Neural cell (in vitro differentiated cells): ENCODE measurements at regions not wholly inside any gene's neighbourhood (a gene's known extent, or its start where the extent isn't known, plus 50 kb on each side); places are given as distances from the start of the nearest gene placed in this dataset.

Experiments
- EP300 ChIP-seq: fragments of 450-650 bp; conservative IDR thresholded peaks from 2 replicates; pipeline ENCODE4 v1.6.1; 2014; ENCODE audit warnings: antibody characterized with exemption, mild to moderate bottlenecking, moderate library complexity; ENCODE audit not compliant: poor library complexity, severe bottlenecking
- EZH2 ChIP-seq: fragments of 200-600, 300-800 bp; shearing (Covaris generic), sonication (generic); IDR thresholded peaks from 2 replicates; pipeline ENCODE4 v1.6.1; 2014; ENCODE audit warnings: antibody characterized with exemption, low read length, borderline replicate concordance, mild to moderate bottlenecking; ENCODE audit not compliant: insufficient read depth, poor library complexity, severe bottlenecking
- POLR2AphosphoS5 ChIP-seq: IDR thresholded peaks from 2 replicates; pipeline ENCODE4 v1.6.1; 2012
- RAD21 ChIP-seq: fragments of 450-650 bp; conservative IDR thresholded peaks from 2 replicates; pipeline ENCODE4 v1.6.1; 2014; ENCODE audit warnings: antibody characterized with exemption, mild to moderate bottlenecking, moderate library complexity
- TF ChIP-seq, protein P1 (sequence below): fragments of 450-650 bp; IDR thresholded peaks from 2 replicates; pipeline ENCODE4 v1.5.1; 2014; ENCODE audit warnings: antibody characterized with exemption, mild to moderate bottlenecking, moderate library complexity; ENCODE audit not compliant: poor library complexity, severe bottlenecking

GRCh38 chr13:84606616-84607015 is 724.3 kb upstream of the SLITRK1 start:
- TF ChIP-seq POLR2AphosphoS5 (no peak), EP300 (no peak), RAD21 (no peak), EZH2 (no peak)
- TF ChIP-seq, protein P1, sequence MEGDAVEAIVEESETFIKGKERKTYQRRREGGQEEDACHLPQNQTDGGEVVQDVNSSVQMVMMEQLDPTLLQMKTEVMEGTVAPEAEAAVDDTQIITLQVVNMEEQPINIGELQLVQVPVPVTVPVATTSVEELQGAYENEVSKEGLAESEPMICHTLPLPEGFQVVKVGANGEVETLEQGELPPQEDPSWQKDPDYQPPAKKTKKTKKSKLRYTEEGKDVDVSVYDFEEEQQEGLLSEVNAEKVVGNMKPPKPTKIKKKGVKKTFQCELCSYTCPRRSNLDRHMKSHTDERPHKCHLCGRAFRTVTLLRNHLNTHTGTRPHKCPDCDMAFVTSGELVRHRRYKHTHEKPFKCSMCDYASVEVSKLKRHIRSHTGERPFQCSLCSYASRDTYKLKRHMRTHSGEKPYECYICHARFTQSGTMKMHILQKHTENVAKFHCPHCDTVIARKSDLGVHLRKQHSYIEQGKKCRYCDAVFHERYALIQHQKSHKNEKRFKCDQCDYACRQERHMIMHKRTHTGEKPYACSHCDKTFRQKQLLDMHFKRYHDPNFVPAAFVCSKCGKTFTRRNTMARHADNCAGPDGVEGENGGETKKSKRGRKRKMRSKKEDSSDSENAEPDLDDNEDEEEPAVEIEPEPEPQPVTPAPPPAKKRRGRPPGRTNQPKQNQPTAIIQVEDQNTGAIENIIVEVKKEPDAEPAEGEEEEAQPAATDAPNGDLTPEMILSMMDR: no peak
